ENCODE measurements at regions not wholly inside any gene's neighbourhood (a gene's known extent, or its start where the extent isn't known, plus 50 kb on each side); places are given as distances from the start of the nearest gene placed in this dataset.

GRCh38 chr2:228846161-228846560 lies 424.9 kb downstream of the PID1 start:
- no peaks in the 10 kb centered on the region for H3K4me1 ChIP-seq (replicated peaks in 1 of 2)
- H3K27ac ChIP-seq: no peak overlapping the region
- ATAC-seq (replicated peaks in 6 of 8): no peak
- H3K4me3 ChIP-seq: no peak overlapping the region
- WGBS, 10 experiments: 6 to 78% (median 33%) methylated on average over 1 to 2 of the region's 2 CpGs; no CpG with 5 or more reads in 1 of the 10 experiments
- in situ Hi-C loops (cut with MboI; ENCODE audit: low pct_unique_long_range_greater_than_20kb in 2 of 9, low sequenced_read_pairs in 9 of 9, unreplicated experiment in 9 of 9): no loop called here

DNA sequence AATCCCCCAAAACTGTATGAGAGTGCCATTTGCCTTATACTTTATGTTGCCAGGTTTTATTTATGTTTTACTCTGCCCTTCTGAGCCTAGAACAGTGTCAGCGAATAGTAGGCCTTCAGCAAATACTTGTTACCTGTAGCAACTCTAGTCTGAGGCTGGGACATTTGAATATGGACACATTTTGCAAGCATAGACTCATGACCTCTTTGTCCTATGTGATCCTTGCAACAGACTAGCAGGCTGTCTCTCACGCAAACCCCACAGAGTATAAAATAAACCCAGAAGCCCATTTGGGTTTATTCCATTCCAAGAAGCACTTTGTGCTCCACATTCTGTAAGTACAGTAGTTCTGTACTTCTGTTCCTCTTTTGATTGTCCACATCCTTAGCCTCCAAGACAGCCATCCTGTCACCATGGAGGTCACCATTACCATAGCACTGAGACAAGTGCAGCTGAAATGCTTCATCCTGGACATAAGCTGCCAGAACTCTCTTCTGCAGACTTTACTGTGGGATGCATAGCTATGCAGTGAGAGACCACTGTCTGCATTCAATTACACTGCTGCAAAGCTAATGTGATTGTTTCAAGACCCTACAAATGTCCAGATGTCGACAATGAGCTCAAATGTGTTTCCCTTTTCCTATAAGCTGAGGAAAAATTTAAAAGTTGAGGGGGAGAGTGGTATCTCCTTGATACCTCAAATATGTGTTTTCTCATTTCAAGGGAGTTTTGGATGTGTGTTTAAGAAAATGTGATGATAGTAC lies 425.7 kb downstream of the PID1 start:
- Histone ChIP-seq H3K4me1 (replicated peaks in 1 of 2) (no peaks in the 10 kb centered on the region), H3K4me3 (no peak overlapping the region), H3K27ac (no peak overlapping the region)
- in situ Hi-C loops (cut with MboI; ENCODE audit: low pct_unique_long_range_greater_than_20kb in 2 of 9, low sequenced_read_pairs in 9 of 9, unreplicated experiment in 9 of 9): no loop called here
- 43 to 100% (median 71%) methylated on average over 1 to 3 of the region's 3 CpGs; no CpG with 5 or more reads in 1 of the 10 experiments for WGBS, 10 experiments
- no peak for ATAC-seq (replicated peaks in 6 of 8)

- Histone ChIP-seq H3K4me3 (no peak overlapping the region), H3K27ac (no peak overlapping the region), H3K4me1 (replicated peaks in 1 of 2) (peaks cover 0 to 14% of the 10 kb centered on the region in 2 donors)
- in situ Hi-C loops (cut with MboI; ENCODE audit: low pct_unique_long_range_greater_than_20kb in 2 of 9, low sequenced_read_pairs in 9 of 9, unreplicated experiment in 9 of 9): no loop called here
- ATAC-seq (replicated peaks in 6 of 8): no peak
- WGBS, 10 experiments: 25 to 100% (median 77%) methylated on average over 1 to 3 of the region's 3 CpGs; no CpG with 5 or more reads in 1 of the 10 experiments
Measured at GRCh38 chr2:228841877-228842276, 429.2 kb downstream of the PID1 start.

GRCh38 chr2:228841475-228841874 lies 429.6 kb downstream of the PID1 start:
- no peak for ATAC-seq (replicated peaks in 6 of 8)
- peaks cover 0 to 14% of the 10 kb centered on the region in 2 donors for H3K4me1 ChIP-seq (replicated peaks in 1 of 2)
- in situ Hi-C loops (cut with MboI; ENCODE audit: low pct_unique_long_range_greater_than_20kb in 2 of 9, low sequenced_read_pairs in 9 of 9, unreplicated experiment in 9 of 9): no loop called here
- WGBS, 10 experiments: 9 to 81% (median 74%) methylated on average over 2 to 5 of the region's 5 CpGs
- no peak overlapping the region for H3K27ac ChIP-seq
- H3K4me3 ChIP-seq: no peak overlapping the region

DNA sequence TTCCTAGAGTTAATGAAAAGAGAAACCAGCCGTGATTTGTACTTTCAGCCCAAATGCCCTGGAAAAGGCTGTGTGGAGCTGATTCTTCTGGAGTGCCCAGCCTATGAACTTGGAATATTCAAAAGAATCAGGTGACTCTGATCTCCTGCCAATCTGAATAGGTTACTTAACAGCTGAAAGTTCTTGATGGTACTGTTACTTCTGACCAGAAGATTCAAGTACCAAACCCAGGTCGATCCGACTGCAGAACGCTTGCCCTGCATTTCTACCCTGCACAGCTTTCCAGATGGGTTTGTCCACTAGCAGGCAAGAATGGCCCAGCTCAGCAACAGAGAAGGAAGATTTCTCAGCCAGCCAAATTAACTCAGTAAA lies 430.4 kb downstream of the PID1 start:
- Histone ChIP-seq H3K4me3 (no peak overlapping the region), H3K27ac (no peak overlapping the region), H3K4me1 (replicated peaks in 1 of 2) (peaks cover 0 to 14% of the 10 kb centered on the region in 2 donors)
- 33 to 100% (median 75%) methylated on average over 1 to 4 of the region's 4 CpGs; no CpG with 5 or more reads in 3 of the 10 experiments for WGBS, 10 experiments
- in situ Hi-C loops (cut with MboI; ENCODE audit: low pct_unique_long_range_greater_than_20kb in 2 of 9, low sequenced_read_pairs in 9 of 9, unreplicated experiment in 9 of 9): no loop called here
- no peak for ATAC-seq (replicated peaks in 6 of 8)

DNA sequence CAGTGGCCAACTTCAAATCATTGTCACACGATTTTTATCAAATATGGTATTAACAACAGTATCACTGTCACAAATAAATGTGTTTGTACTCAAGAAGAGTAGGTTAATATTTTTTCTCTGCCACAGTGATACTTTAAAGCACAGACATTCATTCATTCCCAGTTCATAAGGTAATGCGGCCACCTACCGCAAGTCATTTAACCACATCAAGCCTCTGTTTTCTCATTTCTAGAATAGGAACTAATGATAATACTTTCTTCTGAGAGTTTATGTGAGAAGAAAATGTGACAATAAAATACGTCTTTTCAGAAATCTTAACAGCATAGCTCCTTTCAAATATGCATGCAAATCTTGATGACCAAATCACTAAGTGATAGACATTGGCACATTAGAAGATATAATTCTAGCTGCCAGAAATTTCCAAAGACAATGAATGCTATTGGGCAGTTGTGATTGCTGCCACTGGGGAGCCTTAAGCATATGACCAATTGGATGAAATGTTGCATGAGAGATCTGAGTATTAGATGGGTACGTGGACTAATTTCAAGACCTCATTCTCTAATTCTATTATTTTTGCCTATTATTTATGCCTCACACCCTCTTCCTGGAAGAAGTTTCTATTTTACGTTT lies 430.9 kb downstream of the PID1 start:
- in situ Hi-C loops (cut with MboI; ENCODE audit: low pct_unique_long_range_greater_than_20kb in 2 of 9, low sequenced_read_pairs in 9 of 9, unreplicated experiment in 9 of 9): no loop called here
- ATAC-seq (replicated peaks in 6 of 8): no peak

DNA sequence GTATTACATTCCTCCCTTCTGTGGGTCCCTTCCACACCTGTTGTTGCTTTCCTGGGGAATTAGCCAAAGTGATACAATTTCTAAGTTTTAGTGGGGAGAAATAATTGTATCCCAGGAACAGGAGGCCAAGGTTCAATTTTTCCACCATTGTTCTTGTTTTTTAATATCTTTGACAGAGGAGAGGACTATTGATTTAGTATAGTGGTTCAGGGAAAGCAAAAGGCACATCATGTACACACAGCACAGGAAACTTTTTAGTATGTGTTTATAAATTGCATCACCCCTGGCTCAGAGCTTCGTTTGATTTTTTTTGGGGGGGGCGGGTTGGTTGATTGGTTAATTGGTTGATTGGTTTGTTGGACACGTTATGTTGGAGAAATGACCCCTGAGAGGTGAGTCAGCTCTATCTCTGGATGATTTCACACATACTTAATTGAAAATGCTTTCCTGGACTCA lies 431.6 kb downstream of the PID1 start:
- no peak overlapping the region for H3K27ac ChIP-seq
- in situ Hi-C loops (cut with MboI; ENCODE audit: low pct_unique_long_range_greater_than_20kb in 2 of 9, low sequenced_read_pairs in 9 of 9, unreplicated experiment in 9 of 9): no loop called here
- ATAC-seq (replicated peaks in 6 of 8): peak in 5 of 8 experiments; percentile 60 to 90 (median 67)
- peaks cover 0 to 14% of the 10 kb centered on the region in 2 donors for H3K4me1 ChIP-seq (replicated peaks in 1 of 2)
- WGBS, 10 experiments: 0 to 56% (median 34%) methylated on average over 1 to 3 of the region's 3 CpGs; no CpG with 5 or more reads in 3 of the 10 experiments
- H3K4me3 ChIP-seq: no peak overlapping the region

More for the DNA sequence above, 430.9 kb downstream of the PID1 start:
- 52 to 98% (median 82%) methylated on average over 2 to 6 of the region's 6 CpGs for WGBS, 10 experiments
- H3K4me1 ChIP-seq (replicated peaks in 1 of 2): peaks cover 0 to 14% of the 10 kb centered on the region in 2 donors
- H3K4me3 ChIP-seq: no peak overlapping the region
- no peak overlapping the region for H3K27ac ChIP-seq

GRCh38 chr2:228838819-228839218 lies 432.3 kb downstream of the PID1 start:
- Histone ChIP-seq H3K4me1 (replicated peaks in 1 of 2) (peaks cover 0 to 14% of the 10 kb centered on the region in 2 donors), H3K27ac (no peak overlapping the region), H3K4me3 (no peak overlapping the region)
- no peak for ATAC-seq (replicated peaks in 6 of 8)
- 44 to 94% (median 79%) methylated on average over 1 to 4 of the region's 4 CpGs for WGBS, 10 experiments
- in situ Hi-C loops (cut with MboI; ENCODE audit: low pct_unique_long_range_greater_than_20kb in 2 of 9, low sequenced_read_pairs in 9 of 9, unreplicated experiment in 9 of 9): no loop called here

GRCh38 chr2:228828397-228828796 lies 442.7 kb downstream of the PID1 start:
- 20 to 90% (median 71%) methylated on average over 1 to 2 of the region's 2 CpGs; no CpG with 5 or more reads in 3 of the 10 experiments for WGBS, 10 experiments
- in situ Hi-C loops (cut with MboI; ENCODE audit: low pct_unique_long_range_greater_than_20kb in 2 of 9, low sequenced_read_pairs in 9 of 9, unreplicated experiment in 9 of 9): no loop called here
- Histone ChIP-seq H3K4me3 (no peak overlapping the region), H3K4me1 (replicated peaks in 1 of 2) (no peaks in the 10 kb centered on the region), H3K27ac (no peak overlapping the region)
- ATAC-seq (replicated peaks in 6 of 8): no peak

DNA sequence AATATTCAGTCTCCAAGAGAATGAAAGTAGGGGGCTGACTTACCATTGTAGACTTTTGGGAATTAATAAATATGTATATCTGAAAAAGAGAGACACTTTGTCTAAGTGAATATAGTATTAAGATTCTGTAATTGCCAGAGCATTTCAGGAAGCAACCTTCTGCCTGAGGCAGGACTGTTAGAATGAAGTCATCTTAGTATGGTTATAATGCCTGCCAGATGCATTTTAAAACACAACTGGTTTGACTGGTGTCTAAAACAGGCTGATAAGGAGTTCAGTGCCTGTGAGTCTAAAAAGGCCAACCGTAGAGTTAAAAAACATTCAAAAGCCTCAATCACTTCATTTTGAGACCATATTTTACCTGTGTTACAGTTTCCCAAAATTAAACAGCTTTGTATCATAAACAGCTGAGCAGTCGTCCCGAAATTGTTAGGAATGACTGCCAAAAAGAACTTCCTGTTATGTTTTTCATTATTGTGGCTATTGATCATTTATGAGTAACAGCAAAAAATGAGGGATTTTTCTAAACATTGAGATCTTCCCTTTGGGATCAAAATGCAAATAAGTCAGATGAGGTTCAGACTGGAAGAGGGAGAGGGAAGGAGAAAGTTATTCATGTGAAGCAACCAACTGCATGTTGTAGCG lies 443.9 kb downstream of the PID1 start:
- no peak overlapping the region for H3K4me3 ChIP-seq
- in situ Hi-C loops (cut with MboI; ENCODE audit: low pct_unique_long_range_greater_than_20kb in 2 of 9, low sequenced_read_pairs in 9 of 9, unreplicated experiment in 9 of 9): no loop called here
- no peaks in the 10 kb centered on the region for H3K4me1 ChIP-seq (replicated peaks in 1 of 2)
- WGBS, 10 experiments: 0 to 90% (median 74%) methylated on average over 1 to 4 of the region's 4 CpGs
- no peak overlapping the region for H3K27ac ChIP-seq
- peak in 2 of 8 experiments; percentile 42 to 47 for ATAC-seq (replicated peaks in 6 of 8)

DNA sequence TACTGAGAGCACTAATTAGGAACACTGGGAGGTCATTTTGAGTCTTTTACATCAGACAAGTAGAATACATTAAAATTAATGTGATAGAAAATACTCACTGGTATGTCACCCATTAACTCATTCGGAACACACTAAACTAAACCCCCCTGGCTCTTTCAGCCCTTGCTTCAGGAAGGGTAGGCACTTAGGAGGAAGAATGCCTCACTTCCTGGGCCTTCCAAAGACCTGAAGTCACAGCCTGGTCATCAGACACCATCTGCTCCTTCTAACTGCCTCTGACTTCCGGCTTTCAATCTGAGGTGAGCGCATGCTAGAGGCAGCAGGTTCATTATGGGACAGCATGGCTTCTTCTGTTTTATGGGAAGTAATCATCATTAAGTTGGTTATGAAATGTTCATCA lies 451.4 kb downstream of the PID1 start:
- in situ Hi-C loops (cut with MboI; ENCODE audit: low pct_unique_long_range_greater_than_20kb in 2 of 9, low sequenced_read_pairs in 9 of 9, unreplicated experiment in 9 of 9): no loop called here
- 43 to 80% (median 67%) methylated on average over 1 to 3 of the region's 3 CpGs; no CpG with 5 or more reads in 5 of the 10 experiments for WGBS, 10 experiments
- Histone ChIP-seq H3K4me3 (no peak overlapping the region), H3K4me1 (replicated peaks in 1 of 2) (no peaks in the 10 kb centered on the region), H3K27ac (no peak overlapping the region)
- ATAC-seq (replicated peaks in 6 of 8): no peak

GRCh38 chr2:228802181-228803071 lies 468.7 kb downstream of the PID1 start:
- in situ Hi-C loops (cut with MboI; ENCODE audit: low pct_unique_long_range_greater_than_20kb in 2 of 9, low sequenced_read_pairs in 9 of 9, unreplicated experiment in 9 of 9): no loop called here
- ATAC-seq (replicated peaks in 6 of 8): no peak
- 57 to 93% (median 78%) methylated on average over 2 to 5 of the region's 5 CpGs; no CpG with 5 or more reads in 2 of the 10 experiments for WGBS, 10 experiments
- Histone ChIP-seq H3K4me1 (replicated peaks in 1 of 2) (peaks cover 4 to 25% of the 10 kb centered on the region in 2 donors), H3K27ac (no peak overlapping the region), H3K4me3 (no peak overlapping the region)

All from motor neuron (in vitro differentiated cells).